ENCODE measurements at regions not wholly inside any gene's neighbourhood (a gene's known extent, or its start where the extent isn't known, plus 50 kb on each side); places are given as distances from the start of the nearest gene placed in this dataset.

- TF ChIP-seq CTCF (IDR thresholded peaks at IDR 0.05; ENCODE audit: low read depth, low read length) (no peak), EZH2phosphoT487 (IDR thresholded peaks at IDR 0.05; ENCODE audit: low read depth) (no peak)
Measured at GRCh38 chr13:106350208-106350607, 185.3 kb downstream of the EFNB2 start.

Measured in OCI-LY3 (cell line).